SW480 (cell line): ENCODE measurements at regions not wholly inside any gene's neighbourhood (a gene's known extent, or its start where the extent isn't known, plus 50 kb on each side); places are given as distances from the start of the nearest gene placed in this dataset.
A peak's percentile ranks its signal among the peaks of the same experiment; 100 is the strongest.

Experiments
- DNase-seq: peaks from one replicate; pipeline ENCODE4 v3.0.0-alpha.2; 2016; ENCODE audit warnings: low spot score

- no peak for DNase-seq
These were observed 61.4 kb downstream of the ZXDA start for GRCh38 chrX:57848857-57849256.

- DNase-seq: no peak
These were observed 87.4 kb downstream of the ZXDA start for GRCh38 chrX:57822818-57823217.

- no peak for DNase-seq
These were observed 87.9 kb downstream of the ZXDA start for GRCh38 chrX:57822398-57822797.

- DNase-seq: peak; percentile 64
These were observed 88.4 kb downstream of the ZXDA start for GRCh38 chrX:57821703-57822387.

GRCh38 chrX:57817302-57817701 lies 93.0 kb downstream of the ZXDA start:
- DNase-seq: no peak

GRCh38 chrX:57772637-57773036 lies 92.6 kb upstream of the NLRP2B start:
- DNase-seq: peak; percentile 11

- DNase-seq: no peak
These were observed 91.6 kb upstream of the NLRP2B start for GRCh38 chrX:57771689-57772088.

- no peak for DNase-seq
These were observed 72.8 kb upstream of the NLRP2B start for GRCh38 chrX:57752866-57753265.

- no peak for DNase-seq
These were observed 61.0 kb upstream of the NLRP2B start for GRCh38 chrX:57741107-57741506.

- no peak for DNase-seq
These were observed 57.8 kb upstream of the NLRP2B start for GRCh38 chrX:57737881-57738280.
